Astrocyte (in vitro differentiated cells and primary cell): ENCODE measurements at regions not wholly inside any gene's neighbourhood (a gene's known extent, or its start where the extent isn't known, plus 50 kb on each side); places are given as distances from the start of the nearest gene placed in this dataset.

Experiments used
- CTCF ChIP-seq: IDR thresholded peaks from 2 replicates; pipeline ENCODE4 v1.5.1; 2011; ENCODE audit warnings: low read depth, mild to moderate bottlenecking, inconsistent platforms, low read length, moderate library complexity; ENCODE audit not compliant: insufficient read depth
- EZH2 ChIP-seq: IDR thresholded peaks from 2 replicates; pipeline ENCODE4 v1.6.1; 2012; ENCODE audit warnings: mild to moderate bottlenecking, low read length, inconsistent platforms; ENCODE audit not compliant: insufficient read depth

- no peak for TF ChIP-seq EZH2
- TF ChIP-seq CTCF, result no peak
Observed at GRCh38 chr2:183837157-183837556, 712.9 kb downstream of the NUP35 start.
